SU-DHL-6 (cell line): ENCODE measurements at regions not wholly inside any gene's neighbourhood (a gene's known extent, or its start where the extent isn't known, plus 50 kb on each side); places are given as distances from the start of the nearest gene placed in this dataset.

ENCODE experiments used
- H2AFZ ChIP-seq: fragments of 200-600 bp; sonication (generic); 2 replicates; pipeline ENCODE4 v1.6.1; 2014; ENCODE audit warnings: low read depth, mild to moderate bottlenecking, moderate library complexity, mixed read lengths, antibody characterized with exemption, low read length; ENCODE audit not compliant: severe bottlenecking
- H3F3A ChIP-seq: fragments of 200-600 bp; shearing (Covaris generic); 2 replicates; pipeline ENCODE4 v1.6.0; 2016; ENCODE audit warnings: antibody characterized with exemption, mild to moderate bottlenecking; ENCODE audit not compliant: insufficient read depth
- H3K27ac ChIP-seq: fragments of 200-600 bp; sonication (generic); 2 replicates; pipeline ENCODE4 v1.5.1; 2016; ENCODE audit warnings: low read depth, mild to moderate bottlenecking, low read length, moderate library complexity, mixed read lengths
- H3K27me3 ChIP-seq: fragments of 200-600 bp; sonication (generic), shearing (Covaris generic); 2 replicates; pipeline ENCODE4 v1.6.0; 2014; ENCODE audit warnings: mild to moderate bottlenecking, low read length
- H3K36me3 ChIP-seq: fragments of 200-600 bp; sonication (generic); 2 replicates; pipeline ENCODE4 v1.6.1; 2014; ENCODE audit warnings: mild to moderate bottlenecking, low read length, mixed read lengths
- H3K4me2 ChIP-seq: fragments of 300-600, 200-600 bp; shearing (Covaris generic), sonication (generic); 2 replicates; pipeline ENCODE4 v1.6.0; 2014; ENCODE audit warnings: low read length, low read depth, mild to moderate bottlenecking; ENCODE audit not compliant: poor library complexity, severe bottlenecking
- H3K4me3 ChIP-seq: fragments of 200-600 bp; sonication (generic); 2 replicates; pipeline ENCODE4 v1.5.1; 2014; ENCODE audit warnings: antibody characterized with exemption, low read length, mild to moderate bottlenecking, mixed read lengths; ENCODE audit not compliant: insufficient read depth, poor library complexity, severe bottlenecking
- H3K79me2 ChIP-seq: fragments of 200-600 bp; sonication (generic); 2 replicates; pipeline ENCODE4 v1.6.1; 2014; ENCODE audit warnings: mild to moderate bottlenecking, low read length, moderate library complexity; ENCODE audit not compliant: insufficient read depth
- H3K9ac ChIP-seq: fragments of 200-600 bp; sonication (generic); 2 replicates; pipeline ENCODE4 v1.7.0; 2014; ENCODE audit warnings: mild to moderate bottlenecking, low read length
- H3K9me2 ChIP-seq: fragments of 200-600 bp; sonication (generic); replicated peaks from 2 replicates; pipeline ENCODE4 v1.6.1; 2014; ENCODE audit warnings: low read length; ENCODE audit not compliant: insufficient read depth
- H3K9me3 ChIP-seq: fragments of 200-600 bp; sonication (generic); 2 replicates; pipeline ENCODE4 v1.6.1; 2014; ENCODE audit warnings: low read length, mixed read lengths; ENCODE audit not compliant: insufficient read depth
- H4K20me1 ChIP-seq: fragments of 200-600 bp; sonication (generic); 2 replicates; pipeline ENCODE4 v1.6.1; 2014; ENCODE audit warnings: low read depth, mild to moderate bottlenecking, antibody characterized with exemption, low read length, moderate library complexity, mixed read lengths
- CTCF ChIP-seq: fragments of 200-600 bp; sonication (generic); IDR thresholded peaks from one replicate; pipeline ENCODE4 v1.5.1; 2017; ENCODE audit warnings: antibody characterized with exemption, mild to moderate bottlenecking, low read length, moderate library complexity; ENCODE audit not compliant: insufficient read depth, poor library complexity, severe bottlenecking
- EZH2phosphoT487 ChIP-seq: fragments of 200-600 bp; sonication (generic), shearing (Covaris generic); conservative IDR thresholded peaks from 2 replicates; pipeline ENCODE4 v1.6.1; 2018; ENCODE audit warnings: mild to moderate bottlenecking, antibody characterized with exemption, low read length, moderate library complexity, mixed read lengths

- Histone ChIP-seq H3F3A (no peaks in the 10 kb centered on the region), H3K79me2 (no peaks in the 10 kb centered on the region), H3K9me2 (no peaks in the 10 kb centered on the region), H3K36me3 (no peaks in the 10 kb centered on the region), H3K4me3 (no peak overlapping the region), H3K9ac (no peak overlapping the region), H4K20me1 (no peaks in the 10 kb centered on the region), H2AFZ (no peak overlapping the region), H3K4me2 (no peak overlapping the region), H3K27ac (no peak overlapping the region), H3K27me3 (no peaks in the 10 kb centered on the region), H3K9me3 (no peaks in the 10 kb centered on the region)
- TF ChIP-seq CTCF, result no peak
- no peak for TF ChIP-seq EZH2phosphoT487
These were observed 96.5 kb downstream of the MED10 start for GRCh38 chr5:6281818-6282217.

GRCh38 chr5:6280425-6281100 is 97.8 kb downstream of the MED10 start:
- Histone ChIP-seq H4K20me1 (no peaks in the 10 kb centered on the region), H3K79me2 (no peaks in the 10 kb centered on the region), H3K4me2 (no peak overlapping the region), H3K9me3 (no peaks in the 10 kb centered on the region), H3K9ac (no peak overlapping the region), H3F3A (no peaks in the 10 kb centered on the region), H3K27ac (no peak overlapping the region), H2AFZ (no peak overlapping the region), H3K9me2 (no peaks in the 10 kb centered on the region), H3K4me3 (no peak overlapping the region), H3K36me3 (no peaks in the 10 kb centered on the region), H3K27me3 (no peaks in the 10 kb centered on the region)
- no peak for TF ChIP-seq EZH2phosphoT487
- TF ChIP-seq CTCF, result no peak

- TF ChIP-seq CTCF (no peak), EZH2phosphoT487 (no peak)
- H3K4me2 ChIP-seq, result no peak overlapping the region
- H3F3A ChIP-seq, result no peaks in the 10 kb centered on the region
- no peaks in the 10 kb centered on the region for H3K27me3 ChIP-seq
- H3K4me3 ChIP-seq, result no peak overlapping the region
- no peak overlapping the region for H3K27ac ChIP-seq
- no peaks in the 10 kb centered on the region for H3K9me3 ChIP-seq
- H2AFZ ChIP-seq, result no peak overlapping the region
- no peaks in the 10 kb centered on the region for H3K36me3 ChIP-seq
- H3K9ac ChIP-seq, result no peak overlapping the region
- H3K79me2 ChIP-seq, result no peaks in the 10 kb centered on the region
- H4K20me1 ChIP-seq, result no peaks in the 10 kb centered on the region
- no peaks in the 10 kb centered on the region for H3K9me2 ChIP-seq
These were observed 98.7 kb downstream of the MED10 start for GRCh38 chr5:6279607-6280006.
